Renal pelvis (tissue), 1 donor: ENCODE measurements at regions not wholly inside any gene's neighbourhood (a gene's known extent, or its start where the extent isn't known, plus 50 kb on each side); places are given as distances from the start of the nearest gene placed in this dataset.

Experiments
- DNase-seq: peaks from one replicate; pipeline ENCODE4 v3.0.0-alpha.2; 2013

DNA sequence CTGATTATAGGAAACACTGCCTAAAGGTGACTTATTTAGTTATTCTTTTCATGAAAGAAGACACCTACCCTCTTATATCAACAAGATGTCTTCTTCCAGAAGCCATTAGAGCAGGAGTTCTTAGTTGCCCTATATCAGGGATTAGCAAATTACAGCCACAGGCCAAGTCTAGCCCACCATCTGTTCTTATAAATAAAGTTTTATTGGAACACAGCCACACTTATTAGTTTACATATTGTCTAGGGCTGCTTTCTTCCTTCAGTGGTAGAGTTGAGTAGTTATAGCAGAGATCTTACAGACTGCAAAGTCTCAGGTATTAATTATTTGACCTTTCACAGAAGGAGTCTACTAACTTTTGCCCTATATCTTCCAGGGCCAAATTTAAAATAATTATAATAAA is 157.2 kb upstream of the NOCT start:
- DNase-seq: no peak

DNA sequence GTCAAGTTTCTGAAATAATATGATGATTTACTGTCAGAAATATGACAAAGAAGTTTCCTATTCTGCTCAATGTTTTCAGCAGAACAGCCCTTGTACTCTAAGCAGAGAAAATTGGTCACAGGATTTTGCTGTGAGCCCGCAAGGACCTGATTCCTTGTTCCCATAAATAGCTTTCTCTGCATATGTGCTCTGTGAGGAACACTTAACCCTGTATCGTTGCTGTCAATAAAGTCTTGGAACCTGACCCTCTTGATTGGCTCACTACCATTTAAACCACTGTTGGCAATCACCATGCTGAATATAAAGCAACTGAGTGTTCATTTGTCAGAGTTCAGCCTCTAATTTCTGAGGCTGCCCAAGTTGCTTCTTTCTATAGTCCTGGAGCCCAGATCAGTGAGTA is 158.2 kb upstream of the NOCT start:
- DNase-seq: no peak

GRCh38 chr4:138852681-138853080 is 162.9 kb upstream of the NOCT start:
- no peak for DNase-seq

GRCh38 chr4:138851391-138852335 is 163.9 kb upstream of the NOCT start:
- DNase-seq: peak; percentile 52

DNA sequence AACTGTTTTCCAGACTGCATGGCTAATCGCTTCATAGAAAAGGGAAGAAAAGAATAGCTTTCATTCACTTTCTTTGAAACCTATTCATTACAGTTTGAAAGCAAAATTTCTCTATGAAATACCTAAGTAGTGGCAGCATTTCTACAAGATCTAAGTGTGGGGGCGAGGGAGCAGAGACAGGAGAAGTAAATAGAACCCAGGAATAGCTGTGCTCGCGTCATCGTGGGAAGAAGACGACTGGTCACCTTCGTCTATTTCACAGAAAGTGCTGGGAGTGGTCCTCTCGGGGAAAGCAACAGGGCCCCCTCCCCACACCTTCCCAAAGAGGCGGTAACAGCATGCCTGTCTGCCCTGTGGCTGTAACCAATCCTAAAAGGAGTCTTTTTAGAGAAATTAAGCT is 169.9 kb upstream of the NOCT start:
- DNase-seq: no peak

DNA sequence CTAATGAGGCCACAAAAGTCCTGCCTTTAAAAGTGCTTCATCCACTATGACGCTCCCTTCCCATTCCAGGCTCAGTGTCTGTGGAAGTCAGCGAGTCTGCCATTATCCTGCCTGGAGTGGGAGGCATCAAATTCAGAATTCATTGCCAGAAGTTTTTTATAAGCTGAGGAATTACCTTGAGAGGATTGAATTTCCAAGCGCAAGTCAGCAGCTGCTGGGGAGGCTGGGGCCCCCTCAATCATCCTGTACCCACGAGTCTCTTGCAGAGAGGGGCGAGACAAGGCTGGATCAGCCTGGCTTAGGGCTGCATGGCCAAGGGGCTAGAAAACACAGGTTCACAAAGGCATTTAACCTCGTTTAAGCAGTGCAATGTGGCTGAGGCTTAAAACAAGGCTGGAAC is 170.5 kb upstream of the NOCT start:
- no peak for DNase-seq

DNA sequence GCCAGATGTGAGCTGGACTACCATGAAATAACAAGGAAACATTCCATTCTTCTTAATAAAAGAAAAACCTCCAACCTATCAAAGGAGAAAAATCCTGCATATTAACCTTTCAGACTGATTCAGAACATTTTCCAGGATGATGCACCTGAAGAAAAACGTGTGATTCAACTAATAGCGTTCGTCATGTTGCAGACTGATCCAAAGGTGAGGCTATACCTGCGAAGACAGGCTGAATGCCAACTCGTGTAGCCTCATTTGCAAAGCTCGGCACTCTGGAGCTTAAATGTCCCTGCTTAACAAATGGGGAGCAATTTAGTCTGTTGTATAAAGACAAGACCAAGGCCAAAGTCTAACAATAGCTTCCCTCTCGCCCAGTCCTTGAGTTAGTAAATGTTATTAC is 172.0 kb upstream of the NOCT start:
- no peak for DNase-seq

GRCh38 chr4:138841343-138841742 is 174.2 kb upstream of the NOCT start:
- DNase-seq: no peak

- no peak for DNase-seq
These were observed 177.3 kb upstream of the NOCT start for GRCh38 chr4:138838251-138838650.

DNA sequence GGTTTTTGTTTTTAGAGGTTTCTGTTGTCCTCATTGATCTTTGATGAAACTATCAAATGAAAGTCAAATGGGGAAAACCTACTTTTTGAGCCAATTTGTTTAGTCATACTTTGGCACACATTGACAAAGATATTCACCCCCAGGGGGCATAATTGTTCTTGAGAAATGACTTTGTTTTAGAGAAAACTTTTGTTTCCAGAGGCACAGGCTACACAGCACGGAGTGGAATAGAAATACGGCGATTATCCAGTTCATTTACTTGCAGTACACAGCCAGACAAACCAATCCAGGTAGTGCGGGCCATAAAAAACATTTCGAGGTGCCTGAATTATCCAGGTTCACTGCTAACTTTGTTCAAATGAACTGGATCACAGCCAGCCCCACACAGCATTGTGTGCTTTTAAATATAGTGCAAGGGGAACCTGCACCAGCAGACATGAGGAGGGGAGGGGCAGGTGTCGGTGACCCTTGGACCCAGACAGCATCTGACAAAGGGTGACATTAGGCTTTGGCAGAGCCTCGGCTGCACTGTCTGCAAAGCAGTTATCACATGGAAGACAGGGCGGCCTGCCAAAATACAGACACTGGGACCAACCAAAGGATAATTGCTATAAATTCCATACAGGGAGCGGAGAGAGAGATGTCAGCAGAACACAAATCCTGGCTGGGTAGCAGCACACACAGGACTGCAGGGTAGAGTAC is 179.6 kb upstream of the NOCT start:
- DNase-seq: no peak

DNA sequence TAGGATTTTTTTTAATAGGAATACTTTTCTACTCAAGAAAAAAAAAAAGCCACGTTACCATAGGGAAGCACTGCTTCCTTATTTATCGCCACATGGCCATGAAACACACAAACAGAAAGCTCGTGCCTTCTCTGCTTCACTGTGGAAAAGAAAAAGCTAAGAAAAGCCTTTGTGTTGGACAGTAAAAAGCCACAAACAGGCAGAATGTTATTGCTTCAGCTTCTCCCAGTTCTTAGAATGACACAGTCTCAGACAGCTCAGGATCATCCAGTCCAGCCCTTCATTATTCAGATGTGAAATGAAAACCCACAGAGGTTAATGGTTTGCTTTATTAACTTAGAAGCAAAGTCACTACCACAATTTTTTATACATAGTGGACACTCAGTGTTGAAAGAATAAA is 181.6 kb upstream of the NOCT start:
- DNase-seq: no peak

DNA sequence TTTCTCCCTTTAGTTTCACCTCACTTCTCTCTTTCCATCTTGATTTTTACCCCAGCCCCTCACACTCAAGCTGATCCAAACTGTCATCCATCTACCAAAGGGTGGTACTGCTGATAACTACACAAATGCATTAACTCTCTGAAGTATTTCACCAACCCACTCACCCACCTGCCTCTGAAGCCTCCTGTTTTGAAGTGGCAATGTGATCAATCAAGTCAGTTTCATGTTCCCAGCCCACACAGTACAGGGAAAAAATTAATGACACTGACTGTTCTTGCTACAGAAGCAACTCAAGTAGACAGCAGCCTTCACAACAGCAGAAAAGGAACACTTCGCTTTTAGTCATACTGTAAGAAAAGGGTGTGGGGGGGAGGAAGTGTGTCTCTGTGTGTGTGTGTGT is 183.0 kb upstream of the NOCT start:
- DNase-seq: no peak

DNA sequence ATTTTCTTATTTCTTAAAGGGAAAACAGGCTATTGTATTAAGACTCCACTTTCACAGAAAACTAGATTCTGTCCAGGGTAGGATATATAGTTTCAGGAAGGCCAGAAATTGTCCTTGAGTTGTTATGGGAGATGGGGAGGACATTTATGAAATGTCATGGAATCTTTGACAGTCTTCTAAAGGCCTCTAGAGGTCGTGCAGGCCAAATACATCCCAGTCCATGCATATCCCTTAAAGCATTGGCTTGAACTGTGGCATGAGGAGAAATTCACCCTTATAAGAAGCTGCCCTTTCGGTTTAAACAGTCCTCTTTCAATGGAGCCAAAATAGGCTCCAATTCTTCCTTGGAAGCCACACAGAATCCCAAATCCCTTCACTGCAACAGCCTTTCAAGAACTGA is 183.6 kb upstream of the NOCT start:
- no peak for DNase-seq

- no peak for DNase-seq
These were observed 186.7 kb upstream of the NOCT start for GRCh38 chr4:138828926-138829325.

DNA sequence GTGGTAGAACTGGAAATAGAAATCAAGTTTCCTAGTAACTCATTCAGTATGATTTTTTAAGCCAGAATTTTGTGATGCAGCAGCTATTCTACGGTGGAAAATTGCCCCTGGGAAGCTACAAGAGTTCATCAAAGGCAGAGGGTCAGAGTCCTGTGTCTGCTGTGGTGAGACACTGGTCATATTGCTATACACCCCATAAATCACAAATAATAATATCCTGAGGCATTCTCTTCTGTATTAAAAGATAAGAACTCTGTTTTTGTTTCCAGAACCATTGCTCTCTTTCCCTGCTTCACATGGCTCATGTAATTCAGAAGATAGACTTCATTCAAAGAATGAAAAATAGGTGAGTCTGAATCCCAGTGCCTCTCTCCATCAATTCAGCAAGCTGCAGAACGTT is 188.8 kb upstream of the NOCT start:
- no peak for DNase-seq

GRCh38 chr4:138826322-138826721 is 189.3 kb upstream of the NOCT start:
- DNase-seq: no peak

GRCh38 chr4:138821331-138821730 is 194.2 kb upstream of the NOCT start:
- no peak for DNase-seq

- DNase-seq: no peak
These were observed 198.7 kb upstream of the NOCT start for GRCh38 chr4:138816875-138817274.

GRCh38 chr4:138815811-138816210 is 199.8 kb upstream of the NOCT start:
- no peak for DNase-seq

GRCh38 chr4:138805736-138806135 is 209.8 kb upstream of the NOCT start:
- no peak for DNase-seq

- DNase-seq: no peak
These were observed 210.9 kb upstream of the NOCT start for GRCh38 chr4:138804711-138805110.

- DNase-seq: no peak
These were observed 212.5 kb upstream of the NOCT start for GRCh38 chr4:138803051-138803450.

DNA sequence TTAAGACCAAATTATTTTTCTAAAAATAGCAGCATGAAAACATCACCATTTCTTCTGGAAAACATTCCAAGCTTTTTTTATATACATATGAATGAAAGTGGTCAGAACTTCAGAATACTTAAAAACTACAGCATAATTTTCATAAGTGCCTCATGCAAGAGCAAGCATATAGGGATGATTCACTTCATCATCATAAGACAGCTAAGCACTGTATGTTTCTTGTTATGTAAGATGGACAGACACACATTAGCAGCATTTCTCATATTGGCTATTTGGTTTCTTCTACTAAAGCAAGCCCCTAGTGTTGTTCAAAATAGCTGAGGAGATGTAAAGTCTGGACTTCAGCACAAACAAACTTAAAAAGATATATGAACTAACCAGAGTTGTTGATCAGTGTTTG is 213.1 kb upstream of the NOCT start:
- no peak for DNase-seq

DNA sequence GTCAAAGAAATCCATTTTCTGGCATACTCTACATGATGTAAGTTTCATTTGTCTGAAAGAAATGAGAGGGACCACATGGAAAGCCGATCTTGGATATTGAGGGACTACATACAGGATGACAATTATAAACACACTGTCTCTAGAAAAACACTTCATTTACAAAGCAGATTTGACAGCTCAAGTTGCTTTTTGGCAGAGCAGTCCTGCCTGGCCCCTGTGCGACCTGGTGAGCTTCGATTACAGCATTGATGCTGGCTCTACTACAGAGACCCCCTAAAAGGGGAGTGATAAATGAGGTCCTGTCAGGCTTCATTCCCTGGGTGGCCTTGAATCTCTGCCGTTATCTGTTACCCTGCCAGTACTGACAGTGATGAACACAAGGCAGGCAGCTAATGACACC is 215.2 kb upstream of the NOCT start:
- DNase-seq: no peak
